Stimulated activated CD4-positive, alpha-beta T cell treated with anti-CD3 and anti-CD28 coated beads, TNF-alpha, amount 100 ng/mL, for 1 hour (primary cell): ENCODE measurements at regions not wholly inside any gene's neighbourhood (a gene's known extent, or its start where the extent isn't known, plus 50 kb on each side); places are given as distances from the start of the nearest gene placed in this dataset.
"Not testable (repeated sequence)": the region's sequence is repeated elsewhere in the genome, so short reads cannot be mapped to it uniquely, and the experiment has no call there.

ENCODE experiments used
- DNase-seq, 3 donors: peaks; one replicate each; pipeline ENCODE4 v3.0.0-alpha.2; 2020; ENCODE audit warnings: low read depth in 3 of 3, low spot score in 1 of 3

DNA sequence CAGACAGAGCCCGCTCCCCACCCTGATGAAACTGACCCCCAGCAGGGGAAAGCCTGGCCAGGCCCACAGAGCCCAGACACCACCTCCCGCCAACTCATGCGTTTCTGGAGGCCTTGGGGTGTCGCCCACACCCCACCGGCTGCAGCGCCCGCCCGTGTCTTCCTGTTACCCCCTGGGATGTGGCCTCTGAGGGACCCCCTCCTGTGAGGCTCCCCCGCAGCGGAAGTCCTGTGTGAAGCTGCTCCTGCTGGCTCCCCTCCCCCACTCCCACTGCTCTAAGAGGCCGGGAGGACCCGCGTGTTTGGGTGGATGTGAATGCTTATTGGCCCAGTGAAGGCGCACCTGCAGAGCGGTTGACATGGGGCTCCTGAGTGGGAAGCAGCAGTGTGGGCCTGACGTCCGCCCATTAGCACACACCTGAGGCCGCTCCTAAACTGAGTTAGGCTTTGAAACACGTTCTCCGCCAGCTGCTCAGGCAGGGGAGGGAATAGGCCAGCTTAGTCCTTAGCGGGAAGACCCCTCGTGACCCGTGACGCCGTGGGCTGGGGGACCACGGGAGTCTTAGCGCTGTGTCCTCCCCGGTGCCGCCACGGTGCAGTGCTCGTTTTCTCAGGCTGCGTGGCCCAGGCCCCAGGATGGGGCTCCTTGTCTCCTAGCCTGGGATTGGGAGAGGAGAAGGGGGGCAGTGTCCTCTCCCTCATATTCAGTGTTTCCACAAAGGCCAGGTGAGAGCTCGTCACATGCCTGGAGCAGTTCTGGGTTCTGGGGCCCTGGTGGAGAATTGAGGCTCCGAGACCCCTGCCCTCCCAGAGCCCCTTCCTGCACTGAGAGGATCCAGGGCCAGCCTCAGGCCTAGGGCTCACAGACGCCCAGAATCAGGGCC is 323.4 kb upstream of the SFSWAP start:
- DNase-seq, result no peak

DNA sequence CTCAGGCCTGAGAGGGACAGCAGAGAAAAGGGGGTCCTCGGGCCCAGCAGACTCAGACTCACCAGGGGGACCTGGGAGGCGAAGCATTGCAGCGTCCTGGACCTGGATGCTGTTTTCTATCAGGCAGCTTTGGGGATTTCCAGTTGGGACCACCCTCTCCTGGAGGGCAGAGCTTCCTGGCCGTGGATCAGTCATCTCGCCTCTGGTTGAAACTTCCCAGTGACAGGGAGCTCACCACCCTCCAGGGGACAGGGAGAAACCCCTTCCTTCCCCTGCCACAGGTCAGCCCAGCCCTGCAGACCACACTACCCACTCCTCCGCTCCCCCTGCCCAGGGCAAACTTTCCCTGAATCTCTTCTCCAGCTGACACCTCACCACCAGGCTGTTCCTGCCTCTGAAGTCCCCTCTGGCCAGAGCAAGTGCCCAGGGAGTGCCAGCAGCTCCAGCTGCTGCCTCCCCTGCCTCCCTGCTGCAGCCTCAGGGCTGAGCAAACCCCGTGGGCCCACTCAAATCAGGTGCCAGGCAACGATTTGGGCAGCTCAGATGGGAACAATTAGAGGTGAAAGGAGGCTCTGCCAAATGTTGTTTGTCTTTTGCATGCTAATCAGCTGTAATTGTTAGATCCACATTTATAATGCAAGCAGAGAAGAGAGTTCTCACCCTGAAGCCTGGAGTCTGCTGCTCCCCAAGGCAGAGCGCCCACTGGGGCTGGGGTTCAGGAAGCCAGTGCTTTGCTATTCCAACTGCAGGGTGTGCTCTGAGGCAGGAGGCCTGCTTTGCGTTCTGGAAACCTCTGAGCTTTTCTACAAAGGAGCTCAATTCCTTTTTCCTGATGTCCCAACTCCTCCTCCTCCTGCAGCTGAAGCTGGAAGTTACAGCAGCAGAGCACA is 322.5 kb upstream of the SFSWAP start:
- DNase-seq, result not testable (repeated sequence)

DNA sequence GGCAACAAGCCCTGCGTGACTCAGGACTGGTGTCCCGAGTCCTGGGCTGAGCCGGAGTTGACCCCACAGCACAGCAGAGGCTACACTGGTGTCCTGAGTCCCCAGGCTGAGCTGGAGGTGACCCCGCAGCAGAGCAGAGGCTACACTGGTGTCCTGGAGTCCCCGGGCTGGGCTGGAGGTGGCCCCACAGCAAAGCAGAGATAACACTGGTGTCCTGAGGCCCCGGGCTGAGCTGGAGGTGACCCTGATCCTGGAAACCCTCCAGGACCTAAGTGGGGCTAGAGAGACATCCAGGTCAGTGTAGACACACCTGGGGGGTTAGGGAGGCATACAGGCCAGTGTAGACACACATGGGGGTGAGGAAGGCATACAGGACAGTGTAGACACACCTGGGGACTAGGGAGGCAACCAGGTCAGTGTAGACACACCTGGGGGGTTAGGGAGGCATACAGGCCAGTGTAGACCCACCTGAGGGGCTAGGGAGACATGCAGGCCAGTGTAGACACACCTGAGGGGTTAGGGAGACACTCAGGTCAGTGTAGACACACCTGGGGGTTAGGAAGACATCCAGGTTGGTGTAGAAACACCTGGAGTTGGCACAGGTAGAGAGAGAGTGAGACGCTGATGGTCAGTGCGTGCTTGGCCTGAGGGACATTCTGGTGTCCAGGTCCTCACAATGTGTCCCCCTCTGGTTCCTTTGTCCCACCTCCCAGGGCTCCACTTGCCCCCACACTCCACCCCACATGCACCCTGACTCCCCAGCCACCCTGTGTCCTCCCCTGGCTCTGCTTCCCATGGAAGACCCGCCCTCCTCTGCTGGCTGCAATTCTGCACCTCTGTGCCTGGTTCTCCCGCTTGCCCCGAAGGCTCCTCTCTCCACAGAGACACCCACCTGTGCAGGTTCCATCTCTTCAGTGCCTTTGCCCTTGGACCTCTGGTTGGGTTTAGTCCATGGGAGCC is 321.6 kb upstream of the SFSWAP start:
- no peak for DNase-seq

DNA sequence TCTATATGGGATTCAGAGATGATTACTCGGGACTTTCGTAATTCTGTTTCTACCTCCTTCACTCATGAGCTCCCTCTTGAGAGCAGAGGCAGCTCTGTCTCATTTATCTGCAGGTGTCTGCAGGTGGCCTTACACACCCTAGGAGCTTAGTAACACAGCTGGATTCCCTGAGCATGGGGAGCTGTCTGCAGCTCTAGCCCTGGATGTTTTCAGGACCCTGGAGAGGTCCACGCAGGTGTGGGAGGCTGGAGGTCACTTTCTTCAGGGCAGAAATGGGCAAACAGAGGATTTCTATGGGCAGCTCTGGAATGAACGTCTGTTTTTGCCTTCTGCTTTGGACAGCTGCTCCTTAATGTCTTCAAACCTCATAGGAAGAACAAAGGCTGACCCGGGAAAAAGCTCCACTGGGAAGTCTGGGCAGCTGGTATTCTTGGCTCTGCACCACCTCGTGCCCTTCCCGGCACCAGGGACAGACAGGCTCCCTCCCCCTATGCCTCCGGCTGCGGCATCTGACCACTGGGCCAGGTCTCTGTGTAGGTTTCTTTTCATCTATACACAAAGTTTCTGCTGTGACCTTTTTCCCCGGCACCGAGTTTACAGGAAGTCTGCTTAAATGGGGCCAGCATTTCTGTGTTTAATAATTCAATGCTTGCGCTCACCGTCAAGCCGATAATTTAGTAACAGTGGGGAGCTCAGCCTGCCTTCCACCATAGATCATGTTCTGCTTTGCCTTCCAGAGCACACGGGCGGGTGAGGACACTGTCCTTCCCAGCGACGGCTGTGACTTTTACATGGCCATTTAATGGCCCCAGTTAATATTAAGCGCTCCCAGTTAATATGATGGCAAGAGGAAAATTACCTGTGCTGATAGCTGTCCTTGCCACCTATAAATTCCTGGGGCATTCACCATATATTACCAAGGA is 320.2 kb upstream of the SFSWAP start:
- no peak for DNase-seq

DNA sequence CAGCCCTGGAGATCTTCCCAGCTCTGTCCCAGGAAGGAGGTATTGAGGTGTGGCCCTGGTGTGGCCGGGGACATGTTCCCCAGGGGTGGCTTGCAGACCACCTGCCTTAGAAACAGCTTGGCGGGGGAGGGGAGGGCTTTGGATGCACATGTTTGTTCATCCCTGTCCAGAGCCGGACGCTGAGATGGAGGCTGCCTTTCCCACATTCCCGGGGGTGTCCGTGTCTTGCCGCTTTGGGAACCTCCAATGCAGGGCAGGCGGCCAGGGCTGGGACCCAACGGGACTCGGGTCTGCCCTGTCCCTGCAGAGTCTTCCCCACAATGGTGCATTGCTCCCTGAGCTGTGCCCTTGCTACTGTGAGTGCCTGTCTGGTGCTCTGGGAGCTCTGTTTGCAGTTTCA is 319.5 kb upstream of the SFSWAP start:
- no peak for DNase-seq

DNA sequence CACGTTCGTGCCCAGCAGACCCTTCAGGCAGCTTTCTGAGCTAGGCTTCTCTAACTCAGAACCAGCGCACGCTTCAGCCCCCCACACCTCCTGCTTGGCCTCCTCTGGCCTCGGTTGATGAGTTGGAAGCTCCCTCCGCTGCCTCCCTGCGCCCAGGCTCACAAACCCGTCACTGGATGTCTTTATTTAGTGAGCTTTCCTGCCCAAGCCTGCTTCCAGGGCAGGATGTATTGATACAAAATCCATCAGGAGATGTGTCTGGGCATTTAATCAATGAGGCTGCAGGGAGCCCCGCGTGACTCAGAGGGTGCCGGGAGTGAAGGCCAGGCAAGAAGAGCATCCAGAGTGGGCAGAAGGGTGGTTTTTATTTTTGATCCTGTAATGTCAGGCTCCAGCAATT is 316.1 kb upstream of the SFSWAP start:
- DNase-seq, result not testable (repeated sequence)

DNA sequence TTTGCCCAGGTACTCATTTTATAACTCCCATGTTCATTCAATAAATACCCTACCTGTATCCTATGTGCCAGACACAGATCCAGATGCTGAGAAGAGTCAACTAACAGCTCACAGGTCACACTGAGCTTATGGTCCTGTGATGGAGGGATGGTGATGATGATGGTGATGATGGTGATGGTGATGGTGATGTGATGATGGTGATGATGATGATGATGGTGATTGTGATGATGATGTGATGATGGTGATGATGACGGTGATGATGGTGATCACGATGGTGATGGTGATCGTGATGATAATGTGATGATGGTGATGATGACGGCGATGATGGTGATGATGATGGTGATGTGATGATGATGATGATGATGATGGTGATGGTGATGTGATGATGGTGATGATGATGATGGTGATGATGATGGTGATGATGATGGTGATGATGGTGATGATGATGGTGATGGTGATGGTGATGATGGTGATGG is 315.6 kb upstream of the SFSWAP start:
- not testable (repeated sequence) for DNase-seq

DNA sequence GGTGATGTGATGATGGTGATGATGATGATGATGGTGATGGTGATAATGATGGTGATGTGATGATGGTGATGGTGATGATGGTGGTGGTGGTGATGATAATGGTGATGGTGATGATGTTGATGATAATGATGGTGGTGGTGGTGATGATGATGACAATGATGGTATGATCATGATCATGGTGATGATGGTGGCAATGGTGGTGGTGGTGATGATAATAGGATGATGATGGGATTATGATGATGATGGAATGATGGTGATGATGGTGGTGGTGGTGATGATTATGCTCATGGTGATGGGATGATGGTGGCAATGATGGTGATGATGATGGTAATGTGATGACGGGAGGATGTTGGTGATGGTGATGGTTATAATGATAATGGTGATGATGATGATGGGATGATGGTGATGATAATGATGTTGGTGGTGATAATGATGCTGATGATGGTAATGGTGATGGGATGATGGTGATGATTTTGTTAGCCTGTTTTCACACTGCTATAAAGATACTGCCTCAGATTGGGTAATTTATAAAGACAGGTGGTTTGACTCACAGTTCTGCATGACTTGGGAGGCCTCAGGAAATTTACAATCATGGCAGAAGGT is 314.8 kb upstream of the SFSWAP start:
- DNase-seq, result no peak

DNA sequence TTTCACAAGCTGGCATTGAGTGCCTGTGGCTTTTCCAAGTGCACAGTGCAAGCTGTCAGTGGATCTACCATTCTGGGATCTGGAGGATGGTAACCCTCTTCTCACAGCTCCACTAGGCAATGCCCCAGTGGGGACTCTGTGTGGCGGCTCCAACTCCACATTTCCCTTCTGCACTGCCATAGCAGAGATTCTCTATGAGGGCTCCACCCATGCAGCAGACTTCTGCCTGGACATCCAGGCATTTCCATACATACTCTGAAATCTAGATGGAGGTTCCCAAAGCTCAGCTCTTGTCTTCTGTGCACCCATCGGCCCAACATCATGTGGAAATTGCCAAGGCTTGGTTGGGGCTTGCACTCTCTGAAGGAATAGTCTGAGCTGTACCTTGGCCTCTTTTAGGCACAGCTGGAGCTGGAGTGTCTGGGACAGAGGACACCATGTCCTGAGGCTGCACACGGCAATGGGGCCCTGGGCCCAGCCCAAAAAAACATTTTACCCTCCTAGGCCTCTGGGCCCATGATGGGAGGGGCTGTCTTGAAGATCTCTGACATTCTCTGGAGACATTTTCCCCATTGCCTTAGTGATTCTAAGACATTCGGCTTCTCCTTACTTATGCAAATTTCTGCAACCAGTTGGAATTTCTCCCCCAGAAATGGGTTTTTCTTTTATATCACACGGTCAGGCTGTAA is 313.3 kb upstream of the SFSWAP start:
- DNase-seq, result no peak

DNA sequence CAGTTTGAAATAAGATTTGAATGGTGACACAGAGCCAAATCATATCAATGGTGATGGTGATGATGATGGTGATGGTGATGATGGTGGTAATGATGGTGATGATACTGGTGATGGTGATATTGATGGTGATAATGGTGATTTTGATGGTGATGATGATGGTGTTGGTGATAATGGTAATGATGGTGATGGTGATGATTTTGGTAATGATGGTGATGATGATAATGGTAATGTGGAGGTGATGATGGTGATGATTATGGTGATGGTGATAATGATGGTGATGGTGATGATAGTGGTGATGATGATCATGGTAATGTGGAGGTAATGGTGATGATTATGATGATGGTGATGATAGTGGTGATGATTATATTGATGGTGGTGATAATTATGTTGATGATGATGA is 311.9 kb upstream of the SFSWAP start:
- DNase-seq, result no peak

DNA sequence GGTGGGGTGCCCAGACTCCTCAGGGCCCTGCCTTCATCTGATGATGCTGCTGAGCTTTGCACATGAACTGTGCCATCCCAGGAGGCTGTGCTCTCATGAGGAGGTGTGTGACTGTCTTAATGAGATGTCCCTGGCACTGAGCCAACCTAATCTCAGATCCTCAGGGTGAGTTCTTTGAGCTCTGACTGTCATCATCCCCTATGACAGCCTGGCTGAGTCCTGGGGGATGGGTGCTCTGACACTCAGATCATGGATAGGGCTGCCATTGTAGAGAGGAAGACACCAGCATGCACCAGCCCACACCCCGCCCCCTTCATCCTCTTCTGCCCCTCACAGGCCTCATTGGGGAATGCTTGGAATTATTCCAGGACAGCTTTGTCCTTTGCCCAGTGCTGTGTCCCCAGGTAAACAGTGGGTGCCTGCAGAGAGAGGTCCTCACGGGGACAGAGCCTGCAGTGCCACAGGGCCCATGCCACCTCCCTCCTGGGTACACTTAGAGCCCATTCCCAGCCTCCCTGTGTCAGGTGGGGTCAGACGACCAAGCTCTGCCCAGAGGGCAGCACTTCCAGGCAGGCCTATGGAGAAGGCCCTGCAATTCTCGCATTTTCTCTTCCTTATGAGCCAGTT is 310.1 kb upstream of the SFSWAP start:
- DNase-seq, result not testable (repeated sequence)

DNA sequence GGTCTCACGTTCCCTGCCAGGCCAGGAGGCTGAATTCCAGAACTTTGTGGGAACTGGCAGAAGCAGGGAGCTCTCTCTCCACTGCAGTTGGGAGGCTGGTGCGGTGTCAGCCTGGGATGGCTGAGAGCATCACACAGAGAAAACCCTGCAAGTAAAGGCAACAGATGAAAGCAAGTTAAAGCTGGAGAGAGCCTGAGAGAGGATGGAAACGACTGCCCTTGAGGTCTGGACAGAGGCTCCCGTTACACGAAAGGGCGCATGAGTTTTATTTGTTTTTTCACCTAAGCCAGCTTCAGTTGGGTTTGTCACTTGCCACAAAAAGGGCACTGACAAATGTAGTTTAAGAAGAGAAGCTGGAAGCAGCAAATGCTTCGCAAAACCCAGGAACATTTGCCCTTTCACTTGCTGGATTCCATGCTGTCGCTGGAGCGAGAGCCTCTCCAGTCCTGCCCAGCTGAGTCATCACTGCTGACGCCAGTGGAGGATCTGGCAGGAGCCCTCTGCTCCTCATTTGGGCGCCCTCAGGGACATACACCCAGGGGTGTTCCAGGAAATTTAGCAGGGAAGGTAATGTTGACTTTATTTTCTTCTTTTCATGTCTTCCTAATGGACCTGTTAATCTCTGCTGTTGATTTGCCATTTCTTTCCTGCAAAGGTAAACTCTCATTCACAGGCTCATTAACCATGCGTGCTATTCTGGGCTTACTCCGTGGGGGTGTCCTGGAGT is 308.8 kb upstream of the SFSWAP start:
- not testable (repeated sequence) for DNase-seq

DNA sequence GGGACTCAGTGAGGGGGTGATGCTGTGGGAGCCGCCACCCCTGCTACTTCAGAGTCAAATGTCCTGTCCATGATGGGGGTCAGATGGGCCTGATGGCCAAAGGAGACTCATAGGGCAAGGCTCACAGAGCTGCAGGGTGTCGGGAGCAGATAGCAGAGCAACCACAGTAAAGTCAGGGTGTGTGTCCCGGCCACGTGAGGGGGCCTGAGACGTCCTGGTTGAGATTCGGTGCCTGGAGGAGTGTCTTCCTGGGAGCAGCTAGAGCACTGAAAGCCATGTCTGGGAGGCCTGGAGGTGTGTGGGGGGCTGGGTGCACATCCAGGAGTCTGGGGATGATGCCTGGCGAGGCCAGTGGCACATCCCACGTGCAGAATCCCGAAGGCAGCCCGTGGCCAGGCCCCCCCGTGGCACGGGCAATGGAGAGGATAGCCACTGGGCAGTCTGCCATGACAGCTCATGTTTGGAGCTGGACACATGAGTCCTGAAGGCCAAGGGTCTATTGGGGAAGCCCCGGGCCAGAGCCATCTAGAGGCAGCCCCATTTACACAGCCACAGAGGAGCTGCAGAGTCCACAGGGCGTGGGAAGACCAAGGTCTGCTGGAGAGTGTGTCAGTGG is 308.0 kb upstream of the SFSWAP start:
- DNase-seq, result no peak

DNA sequence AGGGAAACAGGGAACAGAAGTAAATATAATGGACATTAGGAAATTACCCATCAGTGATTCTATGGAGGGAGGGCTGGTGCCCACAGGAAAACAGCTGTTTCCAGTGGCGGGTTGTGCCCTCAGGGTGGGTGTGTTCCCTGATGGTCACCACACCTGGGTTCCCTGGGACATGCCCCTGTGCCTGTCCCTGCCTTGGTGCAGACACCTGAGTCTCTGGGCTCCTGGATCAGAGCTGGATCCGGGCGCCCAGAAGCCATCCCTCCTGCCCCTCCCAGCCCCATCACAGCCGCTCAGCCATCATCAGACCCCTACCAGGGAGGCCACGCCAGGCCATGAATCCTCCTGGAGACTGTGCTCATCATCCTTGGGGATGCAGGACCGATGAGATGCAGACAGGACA is 307.2 kb upstream of the SFSWAP start:
- DNase-seq, result no peak

DNA sequence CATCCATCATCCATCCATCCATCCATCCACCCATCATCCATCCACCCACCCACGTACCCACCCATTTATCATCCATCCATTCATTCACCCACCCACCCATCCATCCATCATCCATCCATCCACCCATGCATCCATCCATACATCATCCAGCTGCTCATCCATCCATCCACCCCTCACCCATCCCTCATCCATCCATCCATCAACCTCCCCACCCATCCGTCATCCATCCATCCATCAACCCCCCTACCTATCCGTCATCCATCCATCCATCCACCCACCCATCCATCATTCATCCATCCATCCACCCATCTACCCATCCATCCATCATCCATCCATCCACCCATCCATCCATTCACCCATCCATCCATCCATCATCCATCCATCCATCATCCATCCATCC is 306.2 kb upstream of the SFSWAP start:
- DNase-seq, result no peak

DNA sequence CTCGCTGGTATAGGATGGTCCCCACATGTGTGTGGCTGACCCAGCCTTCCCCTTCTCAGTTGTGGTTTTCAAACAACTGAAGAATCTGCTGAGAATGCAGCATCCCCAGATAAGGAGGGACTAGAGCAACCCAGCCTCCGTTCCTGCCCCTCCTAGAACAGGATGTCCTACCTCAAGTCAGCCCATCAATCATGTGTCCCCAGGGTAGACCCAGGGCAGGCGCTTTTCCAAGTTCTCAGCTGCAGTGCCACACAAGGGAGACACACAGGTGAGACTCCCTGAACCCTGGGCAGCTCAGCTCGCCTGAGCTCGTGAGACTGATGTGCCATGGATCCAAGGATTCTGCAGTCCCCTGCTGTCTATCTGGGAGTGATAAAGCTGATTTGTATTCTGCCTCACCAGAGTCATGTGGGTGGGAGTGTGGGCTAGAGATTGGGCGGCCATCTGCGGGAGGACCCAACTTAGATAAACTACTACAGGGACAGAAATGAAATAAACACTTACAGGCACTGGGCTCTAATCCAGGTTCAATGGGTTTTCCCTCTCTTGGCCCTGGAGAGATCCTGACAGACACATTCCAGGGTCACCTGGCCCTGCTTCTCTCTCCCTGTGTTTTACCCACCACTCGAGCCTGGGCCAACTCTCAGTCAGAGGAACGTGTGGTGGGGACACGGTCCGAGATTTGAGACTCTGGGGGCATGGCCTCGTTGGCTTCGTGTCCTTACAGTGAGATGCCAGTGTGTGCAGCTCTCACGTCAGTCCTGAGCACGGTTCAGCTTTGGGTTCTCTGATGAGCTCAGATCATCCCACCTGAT is 303.5 kb upstream of the SFSWAP start:
- no peak for DNase-seq

DNA sequence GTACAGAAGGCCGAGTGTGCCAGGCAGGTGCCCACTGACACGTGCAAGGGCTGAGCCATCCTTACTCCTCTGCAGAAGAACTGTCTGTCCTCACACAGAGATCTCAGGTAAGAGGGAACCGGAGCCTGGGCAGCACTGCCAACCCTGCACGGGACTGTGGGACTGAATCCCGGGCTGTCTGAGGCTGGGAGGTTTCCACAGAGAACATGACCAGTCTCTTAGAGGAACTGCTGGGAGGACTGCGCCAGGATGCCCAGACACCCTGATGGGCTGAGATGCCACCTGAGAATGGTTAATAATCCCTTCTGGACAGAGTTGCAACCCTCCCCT is 302.9 kb upstream of the SFSWAP start:
- no peak for DNase-seq
